ENCODE measurements at regions not wholly inside any gene's neighbourhood (a gene's known extent, or its start where the extent isn't known, plus 50 kb on each side); places are given as distances from the start of the nearest gene placed in this dataset.

DNA sequence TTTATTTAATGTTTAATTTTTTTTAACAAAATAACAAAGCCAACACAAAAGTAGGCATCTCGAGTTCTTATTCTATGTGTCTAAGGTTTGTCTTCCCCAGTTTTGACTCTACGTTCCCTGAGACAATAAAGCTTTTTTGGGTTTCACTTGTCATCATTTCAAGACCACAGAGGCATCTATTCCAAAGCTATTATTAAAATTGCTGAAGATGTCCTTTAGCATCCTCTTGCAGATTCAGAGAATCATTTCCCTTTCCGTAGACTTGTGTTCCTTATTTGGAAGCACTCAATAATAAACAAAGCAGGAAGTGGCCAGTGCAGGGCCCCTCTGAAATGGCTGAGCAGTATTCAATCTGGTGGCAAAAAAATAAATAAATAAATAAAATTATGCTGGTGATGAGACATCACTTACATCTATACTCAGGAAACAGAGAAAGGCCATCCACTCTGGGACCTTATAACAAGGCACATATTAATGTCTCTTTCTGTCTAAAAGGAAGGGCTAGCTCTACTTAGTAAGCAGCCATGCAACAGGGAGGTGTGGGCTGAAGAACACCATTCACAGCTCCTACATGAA is 362.3 kb downstream of the WDR72 start:
- DNase-seq = no peak

DNA sequence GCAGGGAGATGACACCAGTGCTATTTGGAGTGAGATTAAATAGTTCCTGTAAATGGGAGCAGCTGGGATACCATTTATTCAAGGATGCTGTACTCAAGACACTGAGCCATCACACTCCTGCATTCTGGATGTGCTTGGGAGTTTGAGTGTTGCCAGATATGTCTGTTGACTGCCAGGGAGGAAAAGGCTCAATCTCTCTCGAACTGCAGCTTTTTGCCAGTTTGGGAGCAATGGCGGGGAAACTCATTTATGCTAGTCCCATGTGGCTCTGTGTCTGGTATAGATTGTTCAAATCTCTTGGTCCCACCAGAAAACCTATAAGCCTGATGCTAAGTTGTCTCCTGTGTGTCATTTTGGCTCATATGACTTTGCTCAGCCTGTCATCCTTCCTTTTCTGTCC is 363.6 kb downstream of the WDR72 start:
- DNase-seq = no peak

DNA sequence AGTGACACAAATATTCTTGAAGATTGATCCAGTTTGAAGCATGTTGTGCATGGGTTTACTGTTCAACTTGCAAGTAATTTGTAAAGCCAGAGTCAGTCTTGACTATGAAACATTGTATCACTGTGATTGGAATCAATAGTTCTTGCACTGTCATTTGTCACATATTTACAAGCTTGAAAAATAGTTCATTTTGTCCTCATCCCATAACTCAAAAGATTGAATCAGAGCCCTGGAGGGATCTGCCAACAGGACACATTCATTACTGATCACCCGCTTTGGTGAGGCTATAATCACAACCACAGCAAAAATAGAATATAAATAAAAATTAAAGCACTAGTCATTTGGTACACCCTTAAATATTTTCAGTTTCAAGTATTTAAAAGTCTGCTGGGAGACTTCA is 368.9 kb downstream of the WDR72 start:
- no peak for DNase-seq

DNA sequence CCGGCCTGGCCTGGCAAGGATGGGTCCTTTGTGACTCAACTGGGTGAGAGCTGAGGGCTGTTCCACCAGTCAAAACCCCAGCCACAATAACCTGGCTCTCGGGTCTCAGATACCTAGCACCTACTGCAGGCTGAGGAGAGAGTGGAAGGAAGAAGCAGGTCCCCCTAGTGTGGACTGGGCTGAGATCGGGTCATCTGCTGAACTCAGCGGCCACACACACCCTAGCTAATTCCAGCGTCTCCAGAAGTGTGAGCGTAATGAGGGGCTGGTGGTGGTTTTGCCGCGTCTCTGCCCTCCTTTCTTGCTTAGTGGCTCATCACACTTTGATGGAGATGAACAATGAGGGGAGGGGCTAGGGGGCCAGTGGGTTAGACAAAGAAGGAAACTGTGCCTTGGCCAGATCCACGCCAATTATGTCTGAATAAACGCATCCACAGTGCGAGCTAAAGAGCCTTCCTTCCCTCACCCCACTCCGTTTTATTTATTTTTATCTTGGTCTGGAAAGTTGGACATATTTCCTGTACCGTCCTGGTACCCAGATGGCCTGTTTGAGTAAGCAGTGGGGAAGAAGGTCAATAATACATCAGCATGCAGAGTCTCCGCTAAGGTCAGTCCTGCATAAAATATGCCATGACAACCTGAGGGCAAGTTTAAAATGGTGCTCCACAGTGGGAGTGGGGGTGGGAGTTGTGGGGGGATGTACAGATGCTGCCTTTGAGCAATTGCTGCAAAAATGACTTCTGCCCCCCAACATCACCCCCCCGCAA is 370.0 kb downstream of the WDR72 start:
- no peak for DNase-seq

- peak; percentile 15 for DNase-seq
Measured at GRCh38 chr15:53384417-53384816, 375.0 kb downstream of the WDR72 start.

- DNase-seq = peak; percentile 6
Measured at GRCh38 chr15:53378096-53378800, 381.2 kb downstream of the WDR72 start.

- no peak for DNase-seq
Measured at GRCh38 chr15:53367740-53368139, 391.7 kb downstream of the WDR72 start.

DNA sequence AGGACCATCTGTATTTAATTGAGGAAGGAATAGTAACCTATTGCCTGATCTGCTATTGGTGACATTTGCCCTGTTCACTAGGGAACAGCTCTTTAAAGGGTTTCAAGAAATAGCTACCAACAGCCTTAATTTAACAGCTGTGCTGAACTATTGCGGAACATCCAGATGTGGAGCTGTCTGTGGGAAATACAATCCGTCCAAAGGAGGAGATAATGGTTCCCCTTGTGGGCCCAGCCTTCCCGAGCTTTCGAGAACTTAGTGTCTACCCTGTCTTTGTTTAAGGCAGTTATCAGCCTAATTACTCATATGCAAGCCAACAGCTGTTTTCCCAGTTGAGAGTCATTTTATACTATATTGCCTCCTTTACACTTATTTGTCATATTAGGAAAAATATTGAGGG is 398.6 kb downstream of the WDR72 start:
- no peak for DNase-seq

- no peak for DNase-seq
Measured at GRCh38 chr15:53359038-53359437, 400.4 kb downstream of the WDR72 start.

DNA sequence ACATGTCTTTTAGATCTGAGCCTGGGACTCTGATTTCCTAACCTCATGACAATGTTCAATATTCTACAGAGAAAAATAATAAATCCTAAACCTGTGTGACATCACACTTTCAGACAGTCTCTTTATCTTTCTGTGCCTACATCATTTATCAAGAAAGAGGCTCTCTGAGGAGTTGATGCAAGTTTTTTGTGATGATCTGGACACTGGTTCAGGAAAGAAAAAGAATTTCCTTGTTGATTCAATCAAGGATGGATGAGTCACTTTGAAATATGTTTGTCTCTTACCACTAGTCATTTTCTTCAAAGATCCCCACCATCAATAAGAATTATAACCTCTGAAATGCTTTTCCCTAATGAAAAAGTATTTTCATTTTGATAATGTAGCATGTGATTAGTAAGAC is 404.6 kb downstream of the WDR72 start:
- DNase-seq = no peak

DNA sequence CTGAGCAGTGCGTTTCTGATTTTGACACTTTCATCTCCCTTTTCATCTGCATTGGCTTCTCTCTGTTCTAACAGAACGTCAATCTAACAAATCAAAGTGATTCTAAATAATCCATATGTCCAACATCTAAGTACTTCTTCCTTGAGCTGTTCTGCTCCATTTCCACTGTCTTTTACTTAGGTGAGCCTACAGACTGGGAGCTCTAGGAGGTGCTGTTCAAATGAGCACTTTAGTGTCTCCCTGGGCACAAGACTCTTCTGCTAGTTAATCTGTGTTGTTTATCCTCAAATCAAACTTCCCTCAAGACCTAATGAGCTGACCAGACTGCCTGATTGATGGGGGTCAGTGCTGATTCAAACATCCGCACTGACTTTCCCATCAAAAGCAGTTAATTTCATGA is 408.1 kb downstream of the WDR72 start:
- DNase-seq = no peak

GRCh38 chr15:53346583-53346982 is 412.9 kb downstream of the WDR72 start:
- DNase-seq = no peak

GRCh38 chr15:53331328-53332190 is 427.9 kb downstream of the WDR72 start:
- DNase-seq = peak; percentile 13

DNA sequence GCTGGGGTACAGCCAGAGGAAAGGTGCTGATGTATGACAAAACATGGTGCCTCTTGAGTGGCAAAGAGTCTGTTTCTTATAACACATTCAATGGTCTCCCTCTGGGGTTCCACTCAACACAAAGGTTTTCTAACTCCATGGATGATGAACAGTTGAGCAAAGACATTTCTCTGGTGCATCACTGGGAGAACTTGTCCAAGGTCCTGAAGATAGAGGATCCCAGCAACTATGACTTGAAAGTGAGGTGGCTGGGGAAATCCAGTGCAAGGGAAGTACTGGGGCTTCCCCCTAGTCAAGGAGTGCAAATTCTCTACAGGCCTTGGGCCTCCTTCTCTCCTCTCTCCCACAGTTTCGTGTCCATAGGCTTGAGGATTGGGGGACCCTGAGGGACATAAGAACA is 431.1 kb downstream of the WDR72 start:
- DNase-seq = no peak

GRCh38 chr15:53324061-53324460 is 435.4 kb downstream of the WDR72 start:
- DNase-seq = no peak

DNA sequence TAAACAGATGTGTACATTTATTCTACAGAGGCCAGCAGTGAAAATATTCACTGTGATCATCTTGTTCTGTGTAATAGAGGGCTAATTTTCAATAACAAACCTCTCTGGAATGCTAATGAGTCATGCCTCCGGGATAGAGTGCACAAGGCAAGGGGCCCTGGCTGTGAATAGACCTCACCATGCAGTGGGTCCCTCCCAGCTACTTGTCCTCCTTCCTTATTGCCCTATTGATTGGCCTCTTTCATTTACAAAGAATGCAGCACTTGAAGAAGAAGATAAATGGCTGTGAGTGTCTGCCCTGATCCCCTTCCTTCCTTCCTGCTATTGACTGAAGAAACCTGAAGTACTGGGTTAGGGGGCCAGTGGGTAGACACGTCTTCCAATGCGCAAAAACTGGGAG is 436.3 kb downstream of the WDR72 start:
- DNase-seq = no peak

DNA sequence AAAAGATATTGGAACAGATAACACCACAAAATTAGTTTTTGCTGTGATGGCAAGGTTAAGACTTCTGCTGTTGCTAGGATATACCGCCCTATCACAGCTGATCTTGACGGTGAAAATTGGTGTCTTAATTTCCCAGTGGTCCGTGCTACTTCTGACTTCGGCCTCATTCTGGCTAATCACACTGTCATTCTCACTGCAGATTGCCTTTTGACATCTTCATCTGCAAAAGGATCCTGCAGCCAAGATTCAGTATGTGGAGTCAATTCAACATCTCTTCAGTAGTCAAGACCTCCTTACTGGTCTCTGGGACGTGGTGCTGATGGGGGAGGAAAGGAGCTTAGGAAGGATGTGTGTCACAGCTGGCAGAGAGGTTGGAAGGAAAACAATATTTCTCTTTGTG is 438.6 kb downstream of the WDR72 start:
- no peak for DNase-seq

- no peak for DNase-seq
Measured at GRCh38 chr15:53312707-53313106, 446.8 kb downstream of the WDR72 start.

DNA sequence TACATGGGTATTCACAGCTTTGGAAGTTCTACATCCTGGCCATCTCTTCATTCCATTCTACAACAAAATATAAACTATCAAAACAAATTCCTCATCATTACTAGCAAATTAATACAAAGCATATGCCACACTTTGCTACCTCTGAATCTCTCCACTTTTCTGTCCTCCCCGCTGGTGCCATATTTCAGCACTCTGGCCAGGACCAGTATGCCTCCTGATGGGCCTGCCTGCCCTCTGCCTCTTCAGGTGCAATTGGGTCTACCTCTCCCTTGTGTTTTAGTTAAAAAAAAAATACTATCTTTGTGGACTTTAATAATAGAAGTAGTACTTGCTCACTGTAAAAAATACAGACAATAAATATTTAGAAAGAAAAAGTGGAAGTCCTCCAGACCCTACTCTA is 448.8 kb downstream of the WDR72 start:
- no peak for DNase-seq

- no peak for DNase-seq
Measured at GRCh38 chr15:53307952-53308624, 451.4 kb downstream of the WDR72 start.

GRCh38 chr15:53305554-53305953 is 453.9 kb downstream of the WDR72 start:
- DNase-seq = no peak

- DNase-seq = no peak
Measured at GRCh38 chr15:53305101-53305500, 454.4 kb downstream of the WDR72 start.

- no peak for DNase-seq
Measured at GRCh38 chr15:53297828-53298227, 461.6 kb downstream of the WDR72 start.

All from NCI-H510A treated with DMSO at 0.1 percent for 48 hours (cell line).